ENCODE measurements at regions not wholly inside any gene's neighbourhood (a gene's known extent, or its start where the extent isn't known, plus 50 kb on each side); places are given as distances from the start of the nearest gene placed in this dataset.

DNA sequence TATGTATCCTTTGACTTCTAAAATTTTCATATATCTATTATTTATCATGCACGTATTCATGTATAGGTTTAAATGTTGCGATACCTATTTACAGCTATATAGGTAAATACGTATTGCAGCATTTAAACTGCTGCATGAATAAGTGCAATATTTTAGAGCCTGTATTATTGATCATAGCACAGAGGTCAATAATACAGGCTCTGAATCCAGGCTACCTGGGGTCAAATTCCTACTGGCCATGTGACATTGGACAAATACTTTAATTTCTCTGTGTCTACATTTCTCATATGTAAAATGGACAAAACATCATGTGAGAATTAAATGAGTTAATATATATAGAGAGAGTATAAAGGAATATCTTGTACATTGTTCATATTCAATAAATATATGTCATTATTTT is 352.9 kb upstream of the ROBO2 start:
- Histone ChIP-seq H3K27ac (ENCODE audit: low read depth, low read length, poor library complexity, severe bottlenecking) (no peak overlapping the region), H3K79me2 (ENCODE audit: insufficient read depth, low read depth, low read length) (no peaks in the 10 kb centered on the region), H2AFZ (ENCODE audit: low read length) (no peak overlapping the region), H3K36me3 (ENCODE audit: insufficient read depth, low read length) (no peaks in the 10 kb centered on the region), H3K4me1 (ENCODE audit: insufficient read depth, low read length, poor library complexity, severe bottlenecking) (no peaks in the 10 kb centered on the region), H4K20me1 (ENCODE audit: insufficient read depth, low read length) (no peaks in the 10 kb centered on the region), H3K4me2 (ENCODE audit: low read length) (no peak overlapping the region), H3K9me3 (ENCODE audit: low read length) (no peaks in the 10 kb centered on the region), H3K4me3 (ENCODE audit: low read depth, low read length, poor library complexity, severe bottlenecking) (no peak overlapping the region), H3K9me2 (ENCODE audit: insufficient read depth, low read length) (no peaks in the 10 kb centered on the region)
- TF ChIP-seq, protein P1, sequence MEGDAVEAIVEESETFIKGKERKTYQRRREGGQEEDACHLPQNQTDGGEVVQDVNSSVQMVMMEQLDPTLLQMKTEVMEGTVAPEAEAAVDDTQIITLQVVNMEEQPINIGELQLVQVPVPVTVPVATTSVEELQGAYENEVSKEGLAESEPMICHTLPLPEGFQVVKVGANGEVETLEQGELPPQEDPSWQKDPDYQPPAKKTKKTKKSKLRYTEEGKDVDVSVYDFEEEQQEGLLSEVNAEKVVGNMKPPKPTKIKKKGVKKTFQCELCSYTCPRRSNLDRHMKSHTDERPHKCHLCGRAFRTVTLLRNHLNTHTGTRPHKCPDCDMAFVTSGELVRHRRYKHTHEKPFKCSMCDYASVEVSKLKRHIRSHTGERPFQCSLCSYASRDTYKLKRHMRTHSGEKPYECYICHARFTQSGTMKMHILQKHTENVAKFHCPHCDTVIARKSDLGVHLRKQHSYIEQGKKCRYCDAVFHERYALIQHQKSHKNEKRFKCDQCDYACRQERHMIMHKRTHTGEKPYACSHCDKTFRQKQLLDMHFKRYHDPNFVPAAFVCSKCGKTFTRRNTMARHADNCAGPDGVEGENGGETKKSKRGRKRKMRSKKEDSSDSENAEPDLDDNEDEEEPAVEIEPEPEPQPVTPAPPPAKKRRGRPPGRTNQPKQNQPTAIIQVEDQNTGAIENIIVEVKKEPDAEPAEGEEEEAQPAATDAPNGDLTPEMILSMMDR (conservative IDR thresholded peaks at IDR 0.05; ENCODE audit: low read length) = no peak
- TF ChIP-seq EZH2phosphoT487 (IDR thresholded peaks at IDR 0.05; ENCODE audit: borderline replicate concordance, low read depth, low read length) = no peak
- ChIA-PET POLR2A (no interaction called here), CTCF (ENCODE audit: unreplicated experiment) (no interaction called here)
- intact Hi-C loops (cut with micrococcal nuclease; ENCODE audit: unreplicated experiment) = no loop called here
- DNase-seq (ENCODE audit: low spot score) = no peak
- no TSS peak for BruUV-seq (replicated peaks)

DNA sequence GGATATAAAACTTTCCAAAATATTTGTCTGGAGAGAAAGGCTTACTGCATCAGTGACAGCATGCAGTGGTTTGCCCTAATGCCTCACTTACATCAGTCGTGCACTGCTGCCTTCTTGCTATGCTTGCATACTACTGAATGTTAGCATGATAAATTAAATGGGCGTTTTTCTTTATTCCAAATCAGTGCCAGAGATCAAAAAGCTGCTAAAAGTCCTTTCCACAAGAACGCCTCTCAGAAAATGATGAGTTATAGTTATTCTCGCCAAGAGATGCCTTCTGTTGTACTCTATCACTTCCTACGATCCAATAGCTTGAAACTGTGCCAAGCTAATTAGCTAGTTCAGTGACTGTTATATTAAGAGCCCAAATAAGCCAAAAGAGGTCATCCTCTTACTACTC is 345.8 kb upstream of the ROBO2 start:
- BruUV-seq (replicated peaks) = no TSS peak
- TF ChIP-seq, protein P1 (conservative IDR thresholded peaks at IDR 0.05; ENCODE audit: low read length) = no peak
- no peak for TF ChIP-seq EZH2phosphoT487 (IDR thresholded peaks at IDR 0.05; ENCODE audit: borderline replicate concordance, low read depth, low read length)
- H4K20me1 ChIP-seq (ENCODE audit: insufficient read depth, low read length) = no peaks in the 10 kb centered on the region
- POLR2A ChIA-PET = interaction anchor here (0.6 to 0.7 kb wide), 3 partner anchors 25 to 1811 kb away, joined by 3 to 5 read pairs (median 3); no protein-coding TSS in a partner anchor
- H3K9me2 ChIP-seq (ENCODE audit: insufficient read depth, low read length) = no peaks in the 10 kb centered on the region
- no peaks in the 10 kb centered on the region for H3K79me2 ChIP-seq (ENCODE audit: insufficient read depth, low read depth, low read length)
- H3K27ac ChIP-seq (ENCODE audit: low read depth, low read length, poor library complexity, severe bottlenecking) = no peak overlapping the region
- H3K36me3 ChIP-seq (ENCODE audit: insufficient read depth, low read length) = no peaks in the 10 kb centered on the region
- DNase-seq (ENCODE audit: low spot score) = no peak
- H2AFZ ChIP-seq (ENCODE audit: low read length) = no peak overlapping the region
- no peaks in the 10 kb centered on the region for H3K9me3 ChIP-seq (ENCODE audit: low read length)
- intact Hi-C loops (cut with micrococcal nuclease; ENCODE audit: unreplicated experiment) = no loop called here
- H3K4me1 ChIP-seq (ENCODE audit: insufficient read depth, low read length, poor library complexity, severe bottlenecking) = no peaks in the 10 kb centered on the region
- H3K4me3 ChIP-seq (ENCODE audit: low read depth, low read length, poor library complexity, severe bottlenecking) = no peak overlapping the region
- CTCF ChIA-PET (ENCODE audit: unreplicated experiment) = no interaction called here
- H3K4me2 ChIP-seq (ENCODE audit: low read length) = no peak overlapping the region

GRCh38 chr3:76698136-76698706 is 341.7 kb upstream of the ROBO2 start:
- Histone ChIP-seq H3K4me3 (ENCODE audit: low read depth, low read length, poor library complexity, severe bottlenecking) (no peak overlapping the region), H3K4me1 (ENCODE audit: insufficient read depth, low read length, poor library complexity, severe bottlenecking) (no peaks in the 10 kb centered on the region), H3K79me2 (ENCODE audit: insufficient read depth, low read depth, low read length) (no peaks in the 10 kb centered on the region), H3K4me2 (ENCODE audit: low read length) (no peak overlapping the region), H3K27ac (ENCODE audit: low read depth, low read length, poor library complexity, severe bottlenecking) (no peak overlapping the region), H4K20me1 (ENCODE audit: insufficient read depth, low read length) (no peaks in the 10 kb centered on the region), H3K9me2 (ENCODE audit: insufficient read depth, low read length) (no peaks in the 10 kb centered on the region), H2AFZ (ENCODE audit: low read length) (no peak overlapping the region), H3K9me3 (ENCODE audit: low read length) (no peaks in the 10 kb centered on the region), H3K36me3 (ENCODE audit: insufficient read depth, low read length) (no peaks in the 10 kb centered on the region)
- CTCF ChIA-PET (ENCODE audit: unreplicated experiment) = no interaction called here
- no peak for TF ChIP-seq EZH2phosphoT487 (IDR thresholded peaks at IDR 0.05; ENCODE audit: borderline replicate concordance, low read depth, low read length)
- POLR2A ChIA-PET = no interaction called here
- intact Hi-C loops (cut with micrococcal nuclease; ENCODE audit: unreplicated experiment) = no loop called here
- DNase-seq (ENCODE audit: low spot score) = no peak
- BruUV-seq (replicated peaks) = no TSS peak
